Esophagus squamous epithelium (tissue), 4 donors: ENCODE measurements at regions not wholly inside any gene's neighbourhood (a gene's known extent, or its start where the extent isn't known, plus 50 kb on each side); places are given as distances from the start of the nearest gene placed in this dataset.

Source experiments
- POLR2A ChIP-seq, 4 donors: fragments of 450-650 bp; IDR thresholded peaks; one replicate each; pipeline ENCODE4 v1.6.1; 2017; ENCODE audit warnings: antibody characterized with exemption in 4 of 4, mild to moderate bottlenecking in 4 of 4, moderate library complexity in 3 of 4
- TF ChIP-seq, protein P1 (sequence below), 6 experiments: fragments of 450-650 bp in 4 of 6; fragments of 200-600 bp in 2 of 6; sonication (generic) in 2 of 6; IDR thresholded peaks; one replicate each; pipeline ENCODE4 v1.5.1; 2016 to 2019; ENCODE audit warnings: antibody characterized with exemption in 6 of 6, mild to moderate bottlenecking in 4 of 6, moderate library complexity in 4 of 6

DNA sequence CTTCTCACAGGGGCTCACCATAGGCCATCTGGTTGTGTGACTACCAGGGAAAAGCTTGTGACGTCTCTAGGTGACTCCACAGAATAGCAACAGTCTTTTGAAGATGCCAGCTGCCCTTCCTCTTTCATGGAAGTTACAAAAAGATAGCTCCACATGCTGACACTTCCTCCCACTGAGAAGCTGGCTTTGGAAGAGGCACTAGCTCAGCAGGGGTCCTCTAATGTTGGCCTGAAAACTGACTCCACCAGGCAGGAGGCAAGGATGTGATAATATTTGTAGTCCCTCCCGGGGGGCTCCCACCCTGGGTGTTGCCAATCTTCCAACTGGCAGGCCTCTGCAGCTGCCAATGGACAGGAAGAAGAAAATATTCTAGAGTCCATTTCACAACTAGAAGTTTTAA, 343.5 kb downstream of the NEK10 start:
- TF ChIP-seq, protein P1, sequence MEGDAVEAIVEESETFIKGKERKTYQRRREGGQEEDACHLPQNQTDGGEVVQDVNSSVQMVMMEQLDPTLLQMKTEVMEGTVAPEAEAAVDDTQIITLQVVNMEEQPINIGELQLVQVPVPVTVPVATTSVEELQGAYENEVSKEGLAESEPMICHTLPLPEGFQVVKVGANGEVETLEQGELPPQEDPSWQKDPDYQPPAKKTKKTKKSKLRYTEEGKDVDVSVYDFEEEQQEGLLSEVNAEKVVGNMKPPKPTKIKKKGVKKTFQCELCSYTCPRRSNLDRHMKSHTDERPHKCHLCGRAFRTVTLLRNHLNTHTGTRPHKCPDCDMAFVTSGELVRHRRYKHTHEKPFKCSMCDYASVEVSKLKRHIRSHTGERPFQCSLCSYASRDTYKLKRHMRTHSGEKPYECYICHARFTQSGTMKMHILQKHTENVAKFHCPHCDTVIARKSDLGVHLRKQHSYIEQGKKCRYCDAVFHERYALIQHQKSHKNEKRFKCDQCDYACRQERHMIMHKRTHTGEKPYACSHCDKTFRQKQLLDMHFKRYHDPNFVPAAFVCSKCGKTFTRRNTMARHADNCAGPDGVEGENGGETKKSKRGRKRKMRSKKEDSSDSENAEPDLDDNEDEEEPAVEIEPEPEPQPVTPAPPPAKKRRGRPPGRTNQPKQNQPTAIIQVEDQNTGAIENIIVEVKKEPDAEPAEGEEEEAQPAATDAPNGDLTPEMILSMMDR (IDR thresholded peaks at IDR 0.05), result no peak
- TF ChIP-seq POLR2A (IDR thresholded peaks at IDR 0.05), result no peak
